ENCODE measurements at regions not wholly inside any gene's neighbourhood (a gene's known extent, or its start where the extent isn't known, plus 50 kb on each side); places are given as distances from the start of the nearest gene placed in this dataset.

DNA sequence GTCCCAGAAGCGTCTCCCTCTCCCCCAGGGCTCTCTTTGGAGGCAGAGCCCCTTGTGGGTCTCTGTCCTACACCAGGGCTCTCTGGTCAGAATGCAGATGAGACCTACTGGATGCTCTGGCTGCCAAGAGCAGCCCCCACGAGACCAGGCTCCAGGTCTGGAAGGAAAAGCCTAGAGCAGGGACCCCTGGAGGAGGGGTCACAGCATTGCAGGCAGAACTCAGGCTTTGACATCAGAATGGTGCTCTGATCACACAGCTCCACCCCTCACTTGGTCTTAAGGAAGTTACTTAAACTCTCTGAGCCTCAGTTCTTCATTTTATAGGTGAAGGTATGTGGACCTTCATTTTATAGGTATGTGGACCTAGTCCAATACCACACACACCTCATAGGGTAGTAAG lies 83.1 kb downstream of the ARL6IP4 start:
- DNase-seq (ENCODE audit: low read depth in 1 of 2, low spot score in 1 of 2) (peak; percentile 38 to 48), ATAC-seq (peak; percentile 54 to 74; a peak in 4 of 6 replicates), FAIRE-seq (no peak)
- no peak overlapping the region for H3K4me3 ChIP-seq
- POLR2A ChIA-PET: interaction anchor here (1.2 kb wide), 1 partner anchor 169 kb away, joined by 5 read pairs; the partner anchor contains the start of gene MPHOSPH9
- CTCF ChIA-PET: interaction anchor here (0.6 to 1.0 kb wide), 2 partner anchors 8 to 13 kb away, joined by 3 to 5 read pairs; no protein-coding TSS in a partner anchor
- H3K4me2 ChIP-seq: peak overlapping the region; percentile 54
- H3K27ac ChIP-seq: peak overlapping the region; percentile 21 to 83; a peak in 5 of 6 replicates
- no peaks in the 10 kb centered on the region for H3K9me3 ChIP-seq
- WGBS (ENCODE audit: missing lambda C conversion rate): 43% methylated on average over 2 of the region's 2 CpGs
- TF ChIP-seq HOXA7 (CRISPR knock-in tag; IDR thresholded peaks at IDR 0.05) (no peak), HOXB13 (CRISPR knock-in tag; IDR thresholded peaks at IDR 0.05; ENCODE audit: low read depth) (no peak), HOXB5 (CRISPR knock-in tag; IDR thresholded peaks at IDR 0.05) (no peak), NPAS2 (CRISPR knock-in tag; IDR thresholded peaks at IDR 0.05; ENCODE audit: borderline replicate concordance) (no peak), SMC3 (IDR thresholded peaks at IDR 0.05) (no peak), GATA3 (IDR thresholded peaks at IDR 0.05; ENCODE audit: borderline replicate concordance) (no peak), POLR2A (IDR thresholded peaks at IDR 0.05; ENCODE audit: low read length) (no peak), TFCP2L1 (CRISPR knock-in tag; IDR thresholded peaks at IDR 0.05) (no peak), ZFP36 (IDR thresholded peaks at IDR 0.05; ENCODE audit: borderline replicate concordance, partially characterized antibody) (no peak), POLR2AphosphoS2 (conservative IDR thresholded peaks at IDR 0.05; ENCODE audit: low read length) (no peak), EP300 (IDR thresholded peaks at IDR 0.05) (no peak), KDM1A (IDR thresholded peaks at IDR 0.05; ENCODE audit: low read depth) (no peak), HMGXB4 (CRISPR knock-in tag; IDR thresholded peaks at IDR 0.05; ENCODE audit: borderline replicate concordance) (no peak), ZC3H11A (IDR thresholded peaks at IDR 0.05) (no peak), SREBF2 (IDR thresholded peaks at IDR 0.05) (no peak)
- TF ChIP-seq, protein P1, sequence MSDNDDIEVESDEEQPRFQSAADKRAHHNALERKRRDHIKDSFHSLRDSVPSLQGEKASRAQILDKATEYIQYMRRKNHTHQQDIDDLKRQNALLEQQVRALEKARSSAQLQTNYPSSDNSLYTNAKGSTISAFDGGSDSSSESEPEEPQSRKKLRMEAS (IDR thresholded peaks at IDR 0.05): no peak
- TF ChIP-seq, protein P2, sequence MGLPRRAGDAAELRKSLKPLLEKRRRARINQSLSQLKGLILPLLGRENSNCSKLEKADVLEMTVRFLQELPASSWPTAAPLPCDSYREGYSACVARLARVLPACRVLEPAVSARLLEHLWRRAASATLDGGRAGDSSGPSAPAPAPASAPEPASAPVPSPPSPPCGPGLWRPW (IDR thresholded peaks at IDR 0.05): no peak
- peaks cover 22% of the 10 kb centered on the region for H3K4me1 ChIP-seq

DNA sequence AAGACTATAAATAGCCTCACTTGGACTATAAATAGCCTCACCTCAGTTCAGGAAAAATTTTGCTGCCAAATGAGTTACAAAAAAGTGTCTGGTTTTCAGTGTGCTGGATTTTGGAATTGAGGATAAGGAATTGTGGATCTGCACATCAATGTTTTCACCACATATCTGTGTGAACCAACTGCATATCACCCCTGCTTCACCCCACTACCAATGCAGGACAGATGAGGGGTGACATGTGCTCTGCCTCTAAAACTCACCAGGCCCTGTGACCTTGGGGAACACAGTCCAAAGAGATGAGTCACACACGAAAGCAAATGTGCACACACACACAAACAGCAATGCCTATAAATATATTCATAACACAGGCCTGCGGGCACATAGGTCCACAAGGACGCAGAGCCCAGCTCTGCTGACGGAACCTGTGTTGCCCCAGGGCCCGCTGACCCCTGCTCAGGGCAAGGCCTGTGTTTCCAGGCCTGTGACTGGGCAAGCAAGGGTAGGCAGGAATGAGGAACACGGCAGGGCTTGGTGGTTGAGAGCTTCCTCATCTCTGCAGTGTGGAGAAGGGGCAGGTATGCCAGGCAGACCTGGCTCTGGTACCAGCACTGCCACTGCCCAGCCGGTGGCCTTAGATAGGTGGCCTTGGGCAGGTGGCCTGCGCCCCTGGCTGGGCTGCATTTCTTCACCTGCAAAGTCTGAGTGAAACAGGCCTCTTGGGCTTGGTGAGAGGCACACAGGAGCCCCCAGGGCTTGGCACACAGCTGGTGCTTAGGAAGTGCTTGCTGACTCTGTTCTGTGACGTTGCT lies 82.4 kb downstream of the ARL6IP4 start:
- ATAC-seq: peak; percentile 63 to 72
- Histone ChIP-seq H3K4me2 (peak overlapping the region; percentile 54), H3K9me3 (no peaks in the 10 kb centered on the region), H3K4me1 (peaks cover 22% of the 10 kb centered on the region), H3K4me3 (no peak overlapping the region), H3K27ac (peak overlapping the region; percentile 21 to 83; a peak in 5 of 6 replicates)
- no peak for FAIRE-seq
- ChIA-PET CTCF (interaction anchor here (1.0 kb wide), 1 partner anchor 13 kb away, joined by 5 read pairs; no protein-coding TSS in a partner anchor), POLR2A (interaction anchor here (1.2 kb wide), 1 partner anchor 170 kb away, joined by 5 read pairs; the partner anchor contains the start of gene MPHOSPH9)
- 19% methylated on average over 7 of the region's 9 CpGs for WGBS (ENCODE audit: missing lambda C conversion rate)
- TF ChIP-seq ZNF302 (CRISPR knock-in tag; IDR thresholded peaks at IDR 0.05) (no peak), CBX2 (IDR thresholded peaks at IDR 0.05; ENCODE audit: borderline replicate concordance, low read depth) (no peak), GATA3 (IDR thresholded peaks at IDR 0.05; ENCODE audit: borderline replicate concordance) (0 out of 2 replicates have a peak, but pooled peaks have one; percentile 25), ESRRA (IDR thresholded peaks at IDR 0.05; ENCODE audit: borderline replicate concordance, low read length) (0 out of 2 replicates have a peak, but pooled peaks have one; percentile 4), RAD21 (conservative IDR thresholded peaks at IDR 0.05 in 1 of 2, IDR thresholded peaks at IDR 0.05 in 1 of 2) (no peak), JUN (IDR thresholded peaks at IDR 0.05) (peak in 1 of 2 experiments; percentile 22; a peak in 1 of 5 replicates), MYC (IDR thresholded peaks at IDR 0.05; ENCODE audit: borderline replicate concordance, low read length) (0 out of 2 replicates have a peak, but pooled peaks have one; percentile 44), NFE2L2 (conservative IDR thresholded peaks at IDR 0.05; ENCODE audit: low read length) (no peak), FOXS1 (CRISPR knock-in tag; IDR thresholded peaks at IDR 0.05) (no peak), RCOR1 (IDR thresholded peaks at IDR 0.05; ENCODE audit: low read depth, low read length) (no peak), ZFP36 (IDR thresholded peaks at IDR 0.05; ENCODE audit: borderline replicate concordance, partially characterized antibody) (no peak), FOSL2 (IDR thresholded peaks at IDR 0.05) (peak; percentile 13; the same call in 1 of the 2 replicates), FOSL2 (CRISPR knock-in tag; IDR thresholded peaks at IDR 0.05) (peak; percentile 76)
- TF ChIP-seq, protein P1 (IDR thresholded peaks at IDR 0.05): peak; percentile 59; the same call in 1 of the 2 replicates
- peak; percentile 42 to 68 for DNase-seq (ENCODE audit: low read depth in 1 of 2, low spot score in 1 of 2)

Measured in A549 (cell line).